CD4-positive, alpha-beta T cell (primary cell): ENCODE measurements at regions not wholly inside any gene's neighbourhood (a gene's known extent, or its start where the extent isn't known, plus 50 kb on each side); places are given as distances from the start of the nearest gene placed in this dataset.

ENCODE experiments used
- ATAC-seq: fragments of 200-7000 bp; cut with Tn5 transposase; one replicate; pipeline ENCODE4 v1.10.0; 2022; ENCODE audit warnings: mild to moderate bottlenecking; ENCODE audit not compliant: poor library complexity
- CTCF ChIA-PET: fragments of 350-600 bp; sonication (Branson Sonifier 250); formaldehyde crosslinking; loops from one replicate; lab custom pipeline; 2021; ENCODE audit warnings: antibody characterized with exemption, inconsistent platforms; lab: Charles Lee
- POLR2A ChIA-PET: fragments of 350-600 bp; sonication (Branson Sonifier 250); formaldehyde crosslinking; loops from one replicate; lab custom pipeline; 2021; ENCODE audit warnings: antibody characterized with exemption, inconsistent platforms; lab: Charles Lee
- DNase-seq, 14 experiments: peaks; one replicate each; pipeline ENCODE4 v3.0.0-alpha.2; 2013 to 2020; ENCODE audit warnings: mixed read lengths in 2 of 14
- H3K27ac ChIP-seq, 2 donors: one replicate each; pipeline versions ENCODE4 v1.5.1 to v1.7.0; 2013; ENCODE audit warnings: low read length in 2 of 2, low read depth in 1 of 2, mild to moderate bottlenecking in 1 of 2
- H3K27me3 ChIP-seq, 2 experiments: 1 replicate in 1 of 2; 2 replicates in 1 of 2; pipeline versions ENCODE4 v1.6.1 to v1.7.0; 2013; ENCODE audit warnings: low read length in 2 of 2, control low read depth in 1 of 2, mild to moderate bottlenecking in 1 of 2, moderate library complexity in 1 of 2; ENCODE audit not compliant: insufficient read depth in 2 of 2, control insufficient read depth in 1 of 2
- H3K36me3 ChIP-seq: one replicate; pipeline ENCODE4 v1.6.1; 2013; ENCODE audit warnings: low read length, control low read depth; ENCODE audit not compliant: insufficient read depth
- H3K4me1 ChIP-seq: one replicate; pipeline ENCODE4 v1.6.1; 2013; ENCODE audit warnings: low read length, control low read depth; ENCODE audit not compliant: insufficient read depth
- H3K4me3 ChIP-seq: one replicate; pipeline ENCODE4 v1.5.1; 2013; ENCODE audit warnings: mild to moderate bottlenecking, low read length, moderate library complexity
- H3K9me3 ChIP-seq, 2 experiments: 1 replicate in 1 of 2; 2 replicates in 1 of 2; pipeline versions ENCODE4 v1.6.1 to v1.7.0; 2013; ENCODE audit warnings: low read length in 2 of 2, mild to moderate bottlenecking in 2 of 2, control low read depth in 1 of 2, moderate library complexity in 1 of 2; ENCODE audit not compliant: control insufficient read depth in 1 of 2, insufficient read depth in 1 of 2
- H3K27ac Mint-ChIP-seq: one replicate; pipeline ENCODE4 v1.8.0; 2020; ENCODE audit warnings: mixed read lengths
- H3K27me3 Mint-ChIP-seq: one replicate; pipeline ENCODE4 v1.8.0; 2021; ENCODE audit warnings: mixed read lengths
- H3K36me3 Mint-ChIP-seq: one replicate; pipeline ENCODE4 v1.8.0; 2021; ENCODE audit warnings: low read depth, mixed read lengths
- H3K4me1 Mint-ChIP-seq: one replicate; pipeline ENCODE4 v1.8.0; 2021; ENCODE audit warnings: low read depth, mixed read lengths
- H3K4me3 Mint-ChIP-seq: one replicate; pipeline ENCODE4 v1.8.0; 2020; ENCODE audit warnings: mild to moderate bottlenecking, mixed read lengths
- H3K9me3 Mint-ChIP-seq: one replicate; pipeline ENCODE4 v1.8.0; 2020; ENCODE audit warnings: mixed read lengths
- CTCF ChIP-seq: fragments of 200-600 bp; IDR thresholded peaks from one replicate; pipeline ENCODE4 v1.8.0; 2022; ENCODE audit warnings: antibody characterized with exemption, mild to moderate bottlenecking
- intact Hi-C, 2 experiments: fragments of 100-400 bp; cut with DNase I in 1 of 2; cut with micrococcal nuclease in 1 of 2; formaldehyde crosslinking; loops; one replicate each; pipeline versions ENCODE4 v1.15.1 to v1.9.0; 2023 to 2025; cut with DNase I, micrococcal nuclease

GRCh38 chr2:154588838-154589237, 109.7 kb upstream of the KCNJ3 start:
- no peaks in the 10 kb centered on the region for H3K4me1 ChIP-seq
- H3K27ac Mint-ChIP-seq, result no peak overlapping the region
- no peak overlapping the region for H3K4me3 Mint-ChIP-seq
- intact Hi-C loops, result no loop called here
- ATAC-seq, result no peak
- no peaks in the 10 kb centered on the region for H3K4me1 Mint-ChIP-seq
- H3K27ac ChIP-seq, result no peak overlapping the region
- H3K27me3 ChIP-seq, result no peaks in the 10 kb centered on the region
- ChIA-PET CTCF (interaction anchor here (0.6 kb wide), 1 partner anchor 1080 kb away, joined by 3 read pairs; no protein-coding TSS in a partner anchor), POLR2A (no interaction called here)
- H3K9me3 ChIP-seq, result no peaks in the 10 kb centered on the region
- no peak for DNase-seq
- H3K36me3 ChIP-seq, result no peaks in the 10 kb centered on the region
- no peak overlapping the region for H3K4me3 ChIP-seq
- no peaks in the 10 kb centered on the region for H3K27me3 Mint-ChIP-seq
- TF ChIP-seq CTCF, result no peak
- H3K36me3 Mint-ChIP-seq, result no peaks in the 10 kb centered on the region
- no peaks in the 10 kb centered on the region for H3K9me3 Mint-ChIP-seq

- Mint-ChIP-seq H3K27me3 (no peaks in the 10 kb centered on the region), H3K4me3 (no peak overlapping the region), H3K27ac (no peak overlapping the region), H3K9me3 (no peaks in the 10 kb centered on the region), H3K36me3 (no peaks in the 10 kb centered on the region), H3K4me1 (no peaks in the 10 kb centered on the region)
- Histone ChIP-seq H3K27ac (no peak overlapping the region), H3K9me3 (no peaks in the 10 kb centered on the region), H3K36me3 (no peaks in the 10 kb centered on the region), H3K4me1 (no peaks in the 10 kb centered on the region), H3K27me3 (no peaks in the 10 kb centered on the region), H3K4me3 (no peak overlapping the region)
- CTCF ChIA-PET, result interaction anchor here (0.9 kb wide), 1 partner anchor 10 kb away, joined by 4 read pairs; no protein-coding TSS in a partner anchor
- DNase-seq (no peak), ATAC-seq (no peak)
- intact Hi-C loops, result no loop called here
- POLR2A ChIA-PET, result no interaction called here
- TF ChIP-seq CTCF, result no peak
Measured at GRCh38 chr2:154589514-154589913, 109.0 kb upstream of the KCNJ3 start.

- Mint-ChIP-seq H3K9me3 (no peaks in the 10 kb centered on the region), H3K36me3 (no peaks in the 10 kb centered on the region), H3K27ac (no peak overlapping the region), H3K4me3 (no peak overlapping the region), H3K4me1 (no peaks in the 10 kb centered on the region), H3K27me3 (no peaks in the 10 kb centered on the region)
- Histone ChIP-seq H3K27ac (no peak overlapping the region), H3K4me3 (no peak overlapping the region), H3K9me3 (no peaks in the 10 kb centered on the region), H3K36me3 (no peaks in the 10 kb centered on the region), H3K27me3 (no peaks in the 10 kb centered on the region), H3K4me1 (no peaks in the 10 kb centered on the region)
- intact Hi-C loops, result no loop called here
- POLR2A ChIA-PET, result no interaction called here
- CTCF ChIA-PET, result no interaction called here
- DNase-seq, result no peak
- no peak for ATAC-seq
- no peak for TF ChIP-seq CTCF
Measured at GRCh38 chr2:154591294-154591820, 107.1 kb upstream of the KCNJ3 start.
